K562 (cell line): ENCODE measurements at regions not wholly inside any gene's neighbourhood (a gene's known extent, or its start where the extent isn't known, plus 50 kb on each side); places are given as distances from the start of the nearest gene placed in this dataset.

Experiments
- ATAC-seq: fragments of 200-7000 bp; cut with Tn5 transposase; 3 replicates; pipeline ENCODE4 v1.9.1; 2020; ENCODE audit warnings: moderate library complexity
- BruUV-seq: library from RNA; stranded (reverse); fragments of 400-500 nt; replicated peaks from 2 replicates; lab custom pipeline; 2021; lab: Mats Ljungman, UMichigan
- CTCF ChIA-PET: fragments of 300-600 bp; formaldehyde crosslinking; extraction: SDS; loops from one replicate; lab custom pipeline; 2021; ENCODE audit warnings: low intra/inter-chr PET ratio; lab: Yijun Ruan, JAX
- POLR2A ChIA-PET: fragments of 300-600, 350-650 bp; sonication (Branson Sonifier 250); formaldehyde crosslinking; extraction: SDS; loops from one replicate; lab custom pipeline; 2021; ENCODE audit warnings: antibody characterized with exemption, inconsistent platforms; lab: Yijun Ruan, JAX
- DNase-seq, 4 experiments: peaks; one replicate each; pipeline versions ENCODE4 v3.0.0 to v3.0.0-alpha.2; 2011 to 2018; ENCODE audit warnings: low spot score in 3 of 4, mixed read lengths in 3 of 4; ENCODE audit errors: extremely low read depth in 1 of 4
- FAIRE-seq: peaks from 2 replicates; lab custom pipeline; 2011; peaks lifted over from hg19 to GRCh38; lab: Jason Lieb, UNC
- H2AFZ ChIP-seq: 2 replicates; pipeline ENCODE4 v1.6.0; 2011; ENCODE audit warnings: low read depth, low read length, control low read depth, inconsistent platforms
- H3K27ac ChIP-seq: fragments of 200-600 bp; 3 replicates; pipeline ENCODE4 v1.8.0; 2011; ENCODE audit warnings: low read depth, mild to moderate bottlenecking, control low read depth, inconsistent platforms, low read length, moderate library complexity, mixed read lengths; ENCODE audit errors: extremely low read depth
- H3K27me3 ChIP-seq, 2 experiments: fragments of 300-600 bp in 1 of 2; 2 replicates in 1 of 2; 3 replicates in 1 of 2; pipeline versions ENCODE4 v1.6.0 to v1.8.0; 2011; ENCODE audit warnings: inconsistent platforms in 2 of 2, low read length in 2 of 2, mild to moderate bottlenecking in 1 of 2, mixed read lengths in 1 of 2, moderate library complexity in 1 of 2; ENCODE audit not compliant: control insufficient read depth in 2 of 2, insufficient read depth in 2 of 2
- H3K36me3 ChIP-seq: fragments of 300-600 bp; 3 replicates; pipeline ENCODE4 v1.8.0; 2011; ENCODE audit warnings: mild to moderate bottlenecking, low read length, inconsistent platforms; ENCODE audit not compliant: control insufficient read depth, insufficient read depth
- H3K4me1 ChIP-seq, 2 experiments: fragments of 200-600 bp in 1 of 2; replicated peaks in 1 of 2; 2 replicates in 1 of 2; 3 replicates in 1 of 2; pipeline versions ENCODE4 v1.5.1 to v1.8.0; 2011; ENCODE audit warnings: inconsistent platforms in 2 of 2, low read length in 2 of 2, mild to moderate bottlenecking in 1 of 2, mixed read lengths in 1 of 2, moderate library complexity in 1 of 2; ENCODE audit not compliant: control insufficient read depth in 2 of 2, insufficient read depth in 2 of 2
- H3K4me2 ChIP-seq: 2 replicates; pipeline ENCODE4 v1.6.1; 2011; ENCODE audit warnings: low read length, control low read depth, inconsistent platforms, mixed read lengths; ENCODE audit not compliant: insufficient read depth
- H3K4me3 ChIP-seq: fragments of 200-600 bp; sonication (generic), shearing (Covaris generic); 2 replicates; pipeline ENCODE4 v1.5.1; 2016; ENCODE audit warnings: control low read depth, inconsistent platforms
- H3K79me2 ChIP-seq: fragments of 200-600 bp; 3 replicates; pipeline ENCODE4 v1.8.0; 2011; ENCODE audit warnings: low read length, inconsistent platforms; ENCODE audit not compliant: control insufficient read depth, insufficient read depth
- H3K9ac ChIP-seq, 2 experiments: 2 replicates each; pipeline versions ENCODE4 v1.6.0 to v1.6.1; 2011; ENCODE audit warnings: low read depth in 2 of 2, low read length in 2 of 2, control low read depth in 1 of 2, inconsistent platforms in 1 of 2, mild to moderate bottlenecking in 1 of 2, mixed read lengths in 1 of 2; ENCODE audit not compliant: insufficient read depth in 1 of 2
- H3K9me1 ChIP-seq: one replicate; pipeline ENCODE4 v1.6.0; 2011; ENCODE audit warnings: inconsistent platforms, mild to moderate bottlenecking, low read length, moderate library complexity; ENCODE audit not compliant: control insufficient read depth, insufficient read depth
- H3K9me3 ChIP-seq: replicated peaks from 2 replicates; pipeline ENCODE4 v1.5.1; 2011; ENCODE audit warnings: low read depth, low read length, inconsistent platforms; ENCODE audit not compliant: control insufficient read depth, insufficient read depth
- H4K20me1 ChIP-seq: replicated peaks from 2 replicates; pipeline ENCODE4 v1.6.1; 2011; ENCODE audit warnings: low read length, inconsistent platforms, mixed read lengths; ENCODE audit not compliant: control insufficient read depth, insufficient read depth
- BACH1 ChIP-seq: fragments of 200-800 bp; sonication (Bioruptor generic); IDR thresholded peaks from 2 replicates; pipeline ENCODE4 v1.6.1; 2016; ENCODE audit warnings: missing genetic modification characterization, missing compliant biosample characterization
- E2F4 ChIP-seq: sonication (generic); formaldehyde crosslinking; IDR thresholded peaks from 2 replicates; pipeline ENCODE4 v1.8.0; 2022; ENCODE audit warnings: mild to moderate bottlenecking, low read depth, missing genetic modification reagents
- IRF2 ChIP-seq: sonication (generic); formaldehyde crosslinking; IDR thresholded peaks from 2 replicates; pipeline ENCODE4 v1.8.1; 2022; ENCODE audit warnings: mild to moderate bottlenecking, missing genetic modification reagents
- NEUROD1 ChIP-seq: fragments of 150-350 bp; IDR thresholded peaks from 2 replicates; pipeline ENCODE4 v1.6.1; 2014; ENCODE audit warnings: borderline replicate concordance, low read length, low read depth; ENCODE audit not compliant: partially characterized antibody
- RBM25 ChIP-seq: fragments of 200-400 bp; formaldehyde crosslinking; IDR thresholded peaks from 2 replicates; pipeline ENCODE4 v1.6.1; 2018; ENCODE audit warnings: low read length, low read depth, moderate library complexity; ENCODE audit not compliant: severe bottlenecking
- SMARCA5 ChIP-seq: fragments of 450-650 bp; IDR thresholded peaks from 2 replicates; pipeline ENCODE4 v1.6.1; 2016
- SUPT5H ChIP-seq: fragments of 450-650 bp; IDR thresholded peaks from 2 replicates; pipeline ENCODE4 v1.6.1; 2016
- TAF7 ChIP-seq: fragments of 450-650 bp; IDR thresholded peaks from 2 replicates; pipeline ENCODE4 v1.6.1; 2016; ENCODE audit warnings: missing genetic modification characterization, missing compliant biosample characterization
- TARDBP ChIP-seq: fragments of 450-650 bp; IDR thresholded peaks from 2 replicates; pipeline ENCODE4 v1.6.1; 2016
- TEAD4 ChIP-seq, 2 experiments: sonication (generic) in 1 of 2; formaldehyde crosslinking in 1 of 2; IDR thresholded peaks; 2 replicates each; pipeline versions ENCODE4 v1.6.1 to v1.8.0; 2012 to 2022; ENCODE audit warnings: borderline replicate concordance in 1 of 2, inconsistent platforms in 1 of 2, low read length in 1 of 2, mild to moderate bottlenecking in 1 of 2, missing genetic modification reagents in 1 of 2
- ZBTB11 ChIP-seq, 3 experiments: fragments of 200-800 bp in 1 of 3; fragments of 250-450 bp in 1 of 3; fragments of 450-650 bp in 1 of 3; sonication (Bioruptor Pico) in 1 of 3; sonication (Bioruptor generic) in 1 of 3; formaldehyde crosslinking in 1 of 3; IDR thresholded peaks; 2 replicates each; pipeline versions ENCODE4 v1.6.1 to v1.8.0; 2016 to 2022; ENCODE audit warnings: mild to moderate bottlenecking in 2 of 3, missing genetic modification characterization in 2 of 3, missing compliant biosample characterization in 1 of 3, moderate library complexity in 1 of 3
- ZBTB34 ChIP-seq: fragments of 250-450 bp; sonication (Bioruptor Pico); IDR thresholded peaks from 2 replicates; pipeline ENCODE4 v1.8.0; 2021; ENCODE audit warnings: mild to moderate bottlenecking, moderate library complexity
- WGBS: fragments of 100-300 bp; shearing (Covaris generic); methylation state at CpG from one replicate; pipeline ENCODE4 v1.1.6; 2016; ENCODE audit warnings: low coverage, mixed read lengths; ENCODE audit not compliant: insufficient coverage; ENCODE audit errors: missing lambda C conversion rate; 5-methylcytosine and 5-hydroxymethylcytosine counted together
- in situ Hi-C: fragments of 300-500 bp; cut with MboI; formaldehyde crosslinking; loops from 4 replicates; pipeline ENCODE4 v1.15.0; 2018; ENCODE audit warnings: inconsistent platforms, mixed read lengths
- intact Hi-C: fragments of 100-400 bp; cut with micrococcal nuclease; formaldehyde crosslinking; loops from 2 replicates; pipeline ENCODE4 v1.14.2; 2022

- Histone ChIP-seq H3K27me3 (no peaks in the 10 kb centered on the region), H4K20me1 (no peaks in the 10 kb centered on the region), H3K9me3 (no peaks in the 10 kb centered on the region), H2AFZ (no peak overlapping the region), H3K79me2 (no peaks in the 10 kb centered on the region), H3K9me1 (no peaks in the 10 kb centered on the region), H3K4me1 (no peaks in the 10 kb centered on the region), H3K9ac (no peak overlapping the region), H3K4me2 (no peak overlapping the region), H3K36me3 (no peaks in the 10 kb centered on the region), H3K4me3 (no peak overlapping the region), H3K27ac (no peak overlapping the region)
- BruUV-seq, result no TSS peak
- intact Hi-C loops (no loop called here), in situ Hi-C loops (no loop called here)
- ATAC-seq, result no peak
- WGBS, result 0% methylated on average over 1 of the region's 1 CpG
- TF ChIP-seq NEUROD1 (no peak), TEAD4 (IDR thresholded peaks at IDR 0.05; ENCODE audit: low read length) (no peak), TEAD4 (CRISPR knock-in tag; IDR thresholded peaks at IDR 0.05; ENCODE audit: borderline replicate concordance) (no peak), TAF7 (tag) (no peak), SUPT5H (no peak), IRF2 (CRISPR knock-in tag) (no peak), RBM25 (no peak), ZBTB11 (CRISPR knock-in tag; IDR thresholded peaks at IDR 0.05) (no peak), E2F4 (no peak), SMARCA5 (no peak), BACH1 (tag) (no peak), ZBTB34 (CRISPR knock-in tag) (no peak), TARDBP (no peak)
- no peak for DNase-seq
- ChIA-PET POLR2A (no interaction called here), CTCF (no interaction called here)
- FAIRE-seq, result no peak
Observed at GRCh38 chr13:71339736-71340135, 527.3 kb downstream of the DACH1 start.
